Fibroblast of pulmonary artery (primary cell): ENCODE measurements at regions not wholly inside any gene's neighbourhood (a gene's known extent, or its start where the extent isn't known, plus 50 kb on each side); places are given as distances from the start of the nearest gene placed in this dataset.

Source experiments
- DNase-seq: peaks from one replicate; pipeline ENCODE4 v3.0.0-alpha.2; 2010; ENCODE audit warnings: low read depth
- H3K4me3 ChIP-seq: replicated peaks from 2 replicates; pipeline ENCODE4 v1.5.1; 2011; ENCODE audit warnings: low read depth, mild to moderate bottlenecking, control low read depth, low read length, moderate library complexity
- CTCF ChIP-seq: IDR thresholded peaks from 2 replicates; pipeline ENCODE4 v1.5.1; 2011; ENCODE audit warnings: mild to moderate bottlenecking, control low read depth, low read length, inconsistent platforms; ENCODE audit errors: missing control alignments

- no peak overlapping the region for H3K4me3 ChIP-seq
- TF ChIP-seq CTCF, result no peak
- DNase-seq, result no peak
Observed at GRCh38 chr7:124489082-124489819, 276.3 kb downstream of the GPR37 start.

- DNase-seq, result no peak
Observed at GRCh38 chr7:124482229-124482628, 283.4 kb downstream of the GPR37 start.

GRCh38 chr7:124480821-124481290, 284.7 kb downstream of the GPR37 start:
- H3K4me3 ChIP-seq, result no peak overlapping the region
- no peak for DNase-seq
- no peak for TF ChIP-seq CTCF

More at GRCh38 chr7:124482229-124482628, 283.4 kb downstream of the GPR37 start:
- H3K4me3 ChIP-seq, result no peak overlapping the region
- no peak for TF ChIP-seq CTCF

- no peak overlapping the region for H3K4me3 ChIP-seq
- no peak for DNase-seq
- no peak for TF ChIP-seq CTCF
Observed at GRCh38 chr7:124480036-124480820, 285.4 kb downstream of the GPR37 start.

GRCh38 chr7:124462249-124462648, 303.3 kb downstream of the GPR37 start:
- TF ChIP-seq CTCF, result no peak
- H3K4me3 ChIP-seq, result no peak overlapping the region
- DNase-seq, result peak; percentile 1

GRCh38 chr7:124460555-124460954, 305.0 kb downstream of the GPR37 start:
- no peak for TF ChIP-seq CTCF
- no peak for DNase-seq

More at GRCh38 chr7:124460555-124460954, 305.0 kb downstream of the GPR37 start:
- no peak overlapping the region for H3K4me3 ChIP-seq
